HCT116 (cell line): ENCODE measurements at regions not wholly inside any gene's neighbourhood (a gene's known extent, or its start where the extent isn't known, plus 50 kb on each side); places are given as distances from the start of the nearest gene placed in this dataset.

ENCODE experiments used
- ATAC-seq: fragments of 200-7000 bp; cut with Tn5 transposase; 2 replicates; pipeline ENCODE4 v1.9.1; 2020; ENCODE audit warnings: mild to moderate bottlenecking, moderate library complexity
- BruUV-seq: library from RNA; stranded (reverse); fragments of 400-500 nt; replicated peaks from 2 replicates; lab custom pipeline; 2021; lab: Mats Ljungman, UMichigan
- CTCF ChIA-PET: fragments of 300-600 bp; sonication (Branson Sonifier 250); formaldehyde crosslinking; loops from one replicate; lab custom pipeline; 2021; ENCODE audit warnings: antibody characterized with exemption; lab: Charles Lee
- POLR2A ChIA-PET: fragments of 300-600, 350-600 bp; sonication (Branson Sonifier 250); formaldehyde crosslinking; loops from one replicate; lab custom pipeline; 2021; ENCODE audit warnings: antibody characterized with exemption; lab: Charles Lee
- RAD21 ChIA-PET, 2 experiments: fragments of 300-600 bp; sonication (Branson Sonifier 250); formaldehyde crosslinking; loops; one replicate each; lab custom pipeline; 2023; ENCODE audit warnings: low total read pairs in 2 of 2; ENCODE audit not compliant: uncharacterized antibody in 2 of 2, unreplicated experiment in 2 of 2, low non-redundant PET in 1 of 2; lab: Charles Lee
- DNase-seq: peaks from one replicate; pipeline ENCODE4 v3.0.0-alpha.2; 2010; ENCODE audit warnings: low read depth, low spot score
- H2AFZ ChIP-seq: fragments of 200-600 bp; shearing (Covaris generic), sonication (generic); 2 replicates; pipeline ENCODE4 v1.6.1; 2017; ENCODE audit warnings: low read depth, mixed run types, mixed read lengths, antibody characterized with exemption, low read length; ENCODE audit not compliant: poor library complexity, severe bottlenecking
- H3K27ac ChIP-seq: 2 replicates; pipeline ENCODE4 v1.5.1; 2012; ENCODE audit warnings: low read depth, low read length
- H3K27me3 ChIP-seq: fragments of 200-600 bp; sonication (generic); 2 replicates; pipeline ENCODE4 v1.6.1; 2016; ENCODE audit warnings: mixed run types, low read length, mixed read lengths; ENCODE audit not compliant: insufficient read depth
- H3K36me3 ChIP-seq, 2 experiments: fragments of 200-500 bp in 1 of 2; fragments of 200-600 bp in 1 of 2; sonication (Bioruptor generic) in 1 of 2; sonication (generic) in 1 of 2; 2 replicates each; pipeline versions ENCODE4 v1.5.1 to v1.6.1; 2014 to 2016; ENCODE audit warnings: low read length in 2 of 2, inconsistent platforms in 1 of 2, mixed read lengths in 1 of 2, mixed run types in 1 of 2; ENCODE audit not compliant: insufficient read depth in 2 of 2, control insufficient read depth in 1 of 2
- H3K4me1 ChIP-seq, 2 experiments: fragments of 200-600 bp in 1 of 2; sonication (generic) in 1 of 2; 2 replicates each; pipeline versions ENCODE4 v1.5.1 to v1.6.1; 2012 to 2017; ENCODE audit warnings: low read length in 2 of 2, inconsistent platforms in 1 of 2, mild to moderate bottlenecking in 1 of 2, mixed read lengths in 1 of 2, mixed run types in 1 of 2, moderate library complexity in 1 of 2; ENCODE audit not compliant: insufficient read depth in 2 of 2, control insufficient read depth in 1 of 2
- H3K4me2 ChIP-seq: fragments of 200-600 bp; sonication (generic); 2 replicates; pipeline ENCODE4 v1.6.1; 2017; ENCODE audit warnings: mixed run types, low read length, mixed read lengths
- H3K4me3 ChIP-seq, 2 experiments: fragments of 200-600 bp in 1 of 2; sonication (generic) in 1 of 2; replicated peaks in 1 of 2; 2 replicates each; pipeline ENCODE4 v1.5.1; 2011 to 2016; ENCODE audit warnings: low read length in 2 of 2, control low read depth in 1 of 2, low read depth in 1 of 2, mild to moderate bottlenecking in 1 of 2, mixed read lengths in 1 of 2, mixed run types in 1 of 2
- H3K79me2 ChIP-seq: fragments of 200-600 bp; sonication (generic); 2 replicates; pipeline ENCODE4 v1.6.1; 2017; ENCODE audit warnings: mild to moderate bottlenecking, mixed run types, low read length, moderate library complexity, mixed read lengths; ENCODE audit not compliant: insufficient read depth
- H3K9ac ChIP-seq: fragments of 200-600 bp; sonication (generic); 2 replicates; pipeline ENCODE4 v1.6.1; 2016; ENCODE audit warnings: low read length, mixed read lengths
- H3K9me2 ChIP-seq: fragments of 200-600 bp; sonication (generic), shearing (Covaris generic); 2 replicates; pipeline ENCODE4 v1.6.1; 2017; ENCODE audit warnings: mixed run types, mild to moderate bottlenecking, moderate library complexity; ENCODE audit not compliant: insufficient read depth
- H3K9me3 ChIP-seq, 2 experiments: fragments of 200-500 bp in 1 of 2; fragments of 200-600 bp in 1 of 2; sonication (Bioruptor generic) in 1 of 2; sonication (generic) in 1 of 2; 2 replicates each; pipeline ENCODE4 v1.6.1; 2014 to 2017; ENCODE audit warnings: low read length in 2 of 2, mixed read lengths in 2 of 2, inconsistent platforms in 1 of 2, low read depth in 1 of 2, mild to moderate bottlenecking in 1 of 2, mixed run types in 1 of 2, moderate library complexity in 1 of 2; ENCODE audit not compliant: control insufficient read depth in 1 of 2, insufficient read depth in 1 of 2
- H4K20me1 ChIP-seq: fragments of 200-600 bp; sonication (generic), shearing (Covaris generic); 2 replicates; pipeline ENCODE4 v1.6.1; 2017; ENCODE audit warnings: mixed run types, mild to moderate bottlenecking, moderate library complexity; ENCODE audit not compliant: insufficient read depth
- CBX3 ChIP-seq: IDR thresholded peaks from 2 replicates; pipeline ENCODE4 v1.6.1; 2012; ENCODE audit warnings: low read depth
- CEBPB ChIP-seq: IDR thresholded peaks from 2 replicates; pipeline ENCODE4 v1.6.1; 2012; ENCODE audit warnings: low read depth
- EGR1 ChIP-seq: IDR thresholded peaks from 2 replicates; pipeline ENCODE4 v1.6.1; 2012; ENCODE audit warnings: low read depth
- ELF1 ChIP-seq: IDR thresholded peaks from 2 replicates; pipeline ENCODE4 v1.6.1; 2012; ENCODE audit warnings: low read depth, borderline replicate concordance
- EZH2phosphoT487 ChIP-seq: fragments of 200-600 bp; IDR thresholded peaks from 2 replicates; pipeline ENCODE4 v1.6.1; 2018; ENCODE audit warnings: antibody characterized with exemption, borderline replicate concordance
- FOSL1 ChIP-seq: IDR thresholded peaks from 2 replicates; pipeline ENCODE4 v1.6.1; 2012; ENCODE audit warnings: low read depth
- JUND ChIP-seq: IDR thresholded peaks from 2 replicates; pipeline ENCODE4 v1.6.1; 2012
- POLR2A ChIP-seq: IDR thresholded peaks from 2 replicates; pipeline ENCODE4 v1.7.0; 2011; ENCODE audit warnings: borderline replicate concordance; ENCODE audit not compliant: insufficient read depth, insufficient read length; ENCODE audit errors: extremely low read depth
- POLR2AphosphoS5 ChIP-seq: IDR thresholded peaks from 2 replicates; pipeline ENCODE4 v1.6.1; 2011; ENCODE audit warnings: mild to moderate bottlenecking, low read depth, low read length, moderate library complexity
- RAD21 ChIP-seq: IDR thresholded peaks from 2 replicates; pipeline ENCODE4 v1.6.1; 2012; ENCODE audit warnings: low read depth, mild to moderate bottlenecking
- SIN3A ChIP-seq: IDR thresholded peaks from 2 replicates; pipeline ENCODE4 v1.6.1; 2012; ENCODE audit warnings: low read depth
- SP1 ChIP-seq: IDR thresholded peaks from 2 replicates; pipeline ENCODE4 v1.6.1; 2012; ENCODE audit warnings: low read depth
- TCF7L2 ChIP-seq: IDR thresholded peaks from 2 replicates; pipeline ENCODE4 v1.7.0; 2011; ENCODE audit warnings: borderline replicate concordance, inconsistent platforms; ENCODE audit not compliant: insufficient read depth, insufficient read length; ENCODE audit errors: extremely low read depth
- ZNF274 ChIP-seq: fragments of 200-500 bp; sonication (Bioruptor generic); IDR thresholded peaks from 2 replicates; pipeline ENCODE4 v1.6.1; 2014; ENCODE audit warnings: mild to moderate bottlenecking, low read depth, low read length, inconsistent platforms
- intact Hi-C: fragments of 100-400 bp; cut with micrococcal nuclease; formaldehyde crosslinking; loops from 2 replicates; pipeline ENCODE4 v1.10.0; 2022
- TF ChIP-seq, protein P1 (sequence below): IDR thresholded peaks from 2 replicates; pipeline ENCODE4 v1.6.1; 2012
- TF ChIP-seq, protein P2 (sequence below): IDR thresholded peaks from 2 replicates; pipeline ENCODE4 v1.6.1; 2012; ENCODE audit warnings: low read depth
- TF ChIP-seq, protein P3 (sequence below): IDR thresholded peaks from 2 replicates; pipeline ENCODE4 v1.6.1; 2012
- TF ChIP-seq, protein P4 (sequence below), 3 experiments: fragments of 200-600 bp in 1 of 3; sonication (generic) in 1 of 3; IDR thresholded peaks in 2 of 3; conservative IDR thresholded peaks in 1 of 3; 2 replicates each; pipeline ENCODE4 v1.5.1; 2012 to 2017; ENCODE audit warnings: low read depth in 2 of 3, low read length in 2 of 3, antibody characterized with exemption in 1 of 3, borderline replicate concordance in 1 of 3, control low read depth in 1 of 3, mild to moderate bottlenecking in 1 of 3, mixed read lengths in 1 of 3, mixed run types in 1 of 3, moderate library complexity in 1 of 3; ENCODE audit not compliant: insufficient read depth in 1 of 3

DNA sequence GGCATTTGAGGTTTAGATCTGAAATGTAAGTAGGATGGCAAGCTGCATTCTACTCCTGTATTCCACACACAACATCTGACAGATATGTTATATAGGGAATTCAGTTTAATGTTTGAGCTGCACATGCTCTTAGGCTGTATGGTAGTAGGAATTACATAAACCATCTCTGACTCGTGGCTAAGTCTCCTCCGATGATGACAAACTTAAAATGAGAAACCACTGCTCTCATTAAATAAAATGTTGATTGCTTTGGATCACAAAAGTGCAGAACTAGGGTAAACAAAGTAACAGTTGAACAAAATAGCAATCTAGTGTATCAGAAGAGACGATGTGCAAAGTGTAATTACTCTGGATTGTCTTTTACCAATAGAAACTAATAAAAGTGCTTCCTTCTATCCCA lies 50.1 kb upstream of the WDR75 start:
- H3K9me3 ChIP-seq, result no peaks in the 10 kb centered on the region
- no peak overlapping the region for H3K4me3 ChIP-seq
- no peak overlapping the region for H2AFZ ChIP-seq
- DNase-seq (no peak), ATAC-seq (no peak)
- no peak overlapping the region for H3K9ac ChIP-seq
- intact Hi-C loops, result no loop called here
- H3K36me3 ChIP-seq, result no peaks in the 10 kb centered on the region
- ChIA-PET CTCF (no interaction called here), POLR2A (no interaction called here), RAD21 (no interaction called here)
- TF ChIP-seq TCF7L2 (no peak), FOSL1 (no peak), EGR1 (no peak), POLR2AphosphoS5 (no peak), EZH2phosphoT487 (no peak), SIN3A (no peak), CBX3 (no peak), RAD21 (no peak), POLR2A (no peak), JUND (no peak), ELF1 (no peak), ZNF274 (no peak), SP1 (no peak), CEBPB (no peak)
- TF ChIP-seq, protein P1, sequence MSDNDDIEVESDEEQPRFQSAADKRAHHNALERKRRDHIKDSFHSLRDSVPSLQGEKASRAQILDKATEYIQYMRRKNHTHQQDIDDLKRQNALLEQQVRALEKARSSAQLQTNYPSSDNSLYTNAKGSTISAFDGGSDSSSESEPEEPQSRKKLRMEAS, result no peak
- TF ChIP-seq, protein P2, sequence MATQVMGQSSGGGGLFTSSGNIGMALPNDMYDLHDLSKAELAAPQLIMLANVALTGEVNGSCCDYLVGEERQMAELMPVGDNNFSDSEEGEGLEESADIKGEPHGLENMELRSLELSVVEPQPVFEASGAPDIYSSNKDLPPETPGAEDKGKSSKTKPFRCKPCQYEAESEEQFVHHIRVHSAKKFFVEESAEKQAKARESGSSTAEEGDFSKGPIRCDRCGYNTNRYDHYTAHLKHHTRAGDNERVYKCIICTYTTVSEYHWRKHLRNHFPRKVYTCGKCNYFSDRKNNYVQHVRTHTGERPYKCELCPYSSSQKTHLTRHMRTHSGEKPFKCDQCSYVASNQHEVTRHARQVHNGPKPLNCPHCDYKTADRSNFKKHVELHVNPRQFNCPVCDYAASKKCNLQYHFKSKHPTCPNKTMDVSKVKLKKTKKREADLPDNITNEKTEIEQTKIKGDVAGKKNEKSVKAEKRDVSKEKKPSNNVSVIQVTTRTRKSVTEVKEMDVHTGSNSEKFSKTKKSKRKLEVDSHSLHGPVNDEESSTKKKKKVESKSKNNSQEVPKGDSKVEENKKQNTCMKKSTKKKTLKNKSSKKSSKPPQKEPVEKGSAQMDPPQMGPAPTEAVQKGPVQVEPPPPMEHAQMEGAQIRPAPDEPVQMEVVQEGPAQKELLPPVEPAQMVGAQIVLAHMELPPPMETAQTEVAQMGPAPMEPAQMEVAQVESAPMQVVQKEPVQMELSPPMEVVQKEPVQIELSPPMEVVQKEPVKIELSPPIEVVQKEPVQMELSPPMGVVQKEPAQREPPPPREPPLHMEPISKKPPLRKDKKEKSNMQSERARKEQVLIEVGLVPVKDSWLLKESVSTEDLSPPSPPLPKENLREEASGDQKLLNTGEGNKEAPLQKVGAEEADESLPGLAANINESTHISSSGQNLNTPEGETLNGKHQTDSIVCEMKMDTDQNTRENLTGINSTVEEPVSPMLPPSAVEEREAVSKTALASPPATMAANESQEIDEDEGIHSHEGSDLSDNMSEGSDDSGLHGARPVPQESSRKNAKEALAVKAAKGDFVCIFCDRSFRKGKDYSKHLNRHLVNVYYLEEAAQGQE, result no peak
- TF ChIP-seq, protein P3, sequence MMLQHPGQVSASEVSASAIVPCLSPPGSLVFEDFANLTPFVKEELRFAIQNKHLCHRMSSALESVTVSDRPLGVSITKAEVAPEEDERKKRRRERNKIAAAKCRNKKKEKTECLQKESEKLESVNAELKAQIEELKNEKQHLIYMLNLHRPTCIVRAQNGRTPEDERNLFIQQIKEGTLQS, result no peak
- TF ChIP-seq, protein P4, sequence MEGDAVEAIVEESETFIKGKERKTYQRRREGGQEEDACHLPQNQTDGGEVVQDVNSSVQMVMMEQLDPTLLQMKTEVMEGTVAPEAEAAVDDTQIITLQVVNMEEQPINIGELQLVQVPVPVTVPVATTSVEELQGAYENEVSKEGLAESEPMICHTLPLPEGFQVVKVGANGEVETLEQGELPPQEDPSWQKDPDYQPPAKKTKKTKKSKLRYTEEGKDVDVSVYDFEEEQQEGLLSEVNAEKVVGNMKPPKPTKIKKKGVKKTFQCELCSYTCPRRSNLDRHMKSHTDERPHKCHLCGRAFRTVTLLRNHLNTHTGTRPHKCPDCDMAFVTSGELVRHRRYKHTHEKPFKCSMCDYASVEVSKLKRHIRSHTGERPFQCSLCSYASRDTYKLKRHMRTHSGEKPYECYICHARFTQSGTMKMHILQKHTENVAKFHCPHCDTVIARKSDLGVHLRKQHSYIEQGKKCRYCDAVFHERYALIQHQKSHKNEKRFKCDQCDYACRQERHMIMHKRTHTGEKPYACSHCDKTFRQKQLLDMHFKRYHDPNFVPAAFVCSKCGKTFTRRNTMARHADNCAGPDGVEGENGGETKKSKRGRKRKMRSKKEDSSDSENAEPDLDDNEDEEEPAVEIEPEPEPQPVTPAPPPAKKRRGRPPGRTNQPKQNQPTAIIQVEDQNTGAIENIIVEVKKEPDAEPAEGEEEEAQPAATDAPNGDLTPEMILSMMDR (IDR thresholded peaks at IDR 0.05 in 2 of 3, conservative IDR thresholded peaks at IDR 0.05 in 1 of 3; ENCODE audit: borderline replicate concordance in 1 of 3, insufficient read depth in 1 of 3, low read depth in 2 of 3, low read length in 2 of 3), result no peak
- no peak overlapping the region for H3K27ac ChIP-seq
- H4K20me1 ChIP-seq, result no peaks in the 10 kb centered on the region
- BruUV-seq, result no TSS peak
- no peak overlapping the region for H3K4me2 ChIP-seq
- H3K4me1 ChIP-seq, result peaks cover 20 to 37% of the 10 kb centered on the region in 2 experiments
- no peaks in the 10 kb centered on the region for H3K9me2 ChIP-seq
- no peaks in the 10 kb centered on the region for H3K79me2 ChIP-seq
- H3K27me3 ChIP-seq, result no peaks in the 10 kb centered on the region
